ENCODE measurements at regions not wholly inside any gene's neighbourhood (a gene's known extent, or its start where the extent isn't known, plus 50 kb on each side); places are given as distances from the start of the nearest gene placed in this dataset.

DNA sequence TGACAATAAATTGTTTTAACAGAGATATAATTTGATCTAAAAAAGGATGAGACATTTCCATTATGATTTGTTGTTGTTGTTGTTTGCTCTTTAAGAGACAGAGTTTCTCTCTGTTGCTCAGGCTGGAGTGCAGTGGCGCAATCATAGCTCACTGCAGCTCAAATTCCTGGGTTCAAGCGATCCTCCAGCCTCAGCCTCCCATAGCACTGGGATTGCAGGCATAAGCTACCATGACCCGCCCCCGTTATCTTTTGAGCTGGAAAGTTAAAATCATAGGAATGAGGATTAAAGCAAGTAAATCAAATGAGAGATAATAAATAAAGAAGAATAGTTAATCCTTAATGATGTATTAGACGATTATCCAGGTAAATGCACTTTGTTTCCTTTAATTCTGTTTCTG lies 224.4 kb upstream of the SMIM31 start:
- no peak overlapping the region for H3K9ac ChIP-seq (ENCODE audit: low read length)
- TF ChIP-seq RAD21 (conservative IDR thresholded peaks at IDR 0.05) (no peak), TAF1 (IDR thresholded peaks at IDR 0.05; ENCODE audit: low read depth) (no peak), SMC3 (conservative IDR thresholded peaks at IDR 0.05; ENCODE audit: poor library complexity) (no peak), EZH2 (IDR thresholded peaks at IDR 0.05; ENCODE audit: borderline replicate concordance, insufficient read depth, low read length, poor library complexity, severe bottlenecking) (no peak), CTCF (IDR thresholded peaks at IDR 0.05; ENCODE audit: poor library complexity, severe bottlenecking) (no peak), MXI1 (conservative IDR thresholded peaks at IDR 0.05; ENCODE audit: poor library complexity, severe bottlenecking) (no peak), POLR2AphosphoS5 (IDR thresholded peaks at IDR 0.05) (no peak)
- TF ChIP-seq, protein P1, sequence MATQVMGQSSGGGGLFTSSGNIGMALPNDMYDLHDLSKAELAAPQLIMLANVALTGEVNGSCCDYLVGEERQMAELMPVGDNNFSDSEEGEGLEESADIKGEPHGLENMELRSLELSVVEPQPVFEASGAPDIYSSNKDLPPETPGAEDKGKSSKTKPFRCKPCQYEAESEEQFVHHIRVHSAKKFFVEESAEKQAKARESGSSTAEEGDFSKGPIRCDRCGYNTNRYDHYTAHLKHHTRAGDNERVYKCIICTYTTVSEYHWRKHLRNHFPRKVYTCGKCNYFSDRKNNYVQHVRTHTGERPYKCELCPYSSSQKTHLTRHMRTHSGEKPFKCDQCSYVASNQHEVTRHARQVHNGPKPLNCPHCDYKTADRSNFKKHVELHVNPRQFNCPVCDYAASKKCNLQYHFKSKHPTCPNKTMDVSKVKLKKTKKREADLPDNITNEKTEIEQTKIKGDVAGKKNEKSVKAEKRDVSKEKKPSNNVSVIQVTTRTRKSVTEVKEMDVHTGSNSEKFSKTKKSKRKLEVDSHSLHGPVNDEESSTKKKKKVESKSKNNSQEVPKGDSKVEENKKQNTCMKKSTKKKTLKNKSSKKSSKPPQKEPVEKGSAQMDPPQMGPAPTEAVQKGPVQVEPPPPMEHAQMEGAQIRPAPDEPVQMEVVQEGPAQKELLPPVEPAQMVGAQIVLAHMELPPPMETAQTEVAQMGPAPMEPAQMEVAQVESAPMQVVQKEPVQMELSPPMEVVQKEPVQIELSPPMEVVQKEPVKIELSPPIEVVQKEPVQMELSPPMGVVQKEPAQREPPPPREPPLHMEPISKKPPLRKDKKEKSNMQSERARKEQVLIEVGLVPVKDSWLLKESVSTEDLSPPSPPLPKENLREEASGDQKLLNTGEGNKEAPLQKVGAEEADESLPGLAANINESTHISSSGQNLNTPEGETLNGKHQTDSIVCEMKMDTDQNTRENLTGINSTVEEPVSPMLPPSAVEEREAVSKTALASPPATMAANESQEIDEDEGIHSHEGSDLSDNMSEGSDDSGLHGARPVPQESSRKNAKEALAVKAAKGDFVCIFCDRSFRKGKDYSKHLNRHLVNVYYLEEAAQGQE (IDR thresholded peaks at IDR 0.05; ENCODE audit: borderline replicate concordance), result no peak
- H3K4me2 ChIP-seq (ENCODE audit: low read length), result no peak overlapping the region
- H3K27me3 ChIP-seq (ENCODE audit: insufficient read depth, low read depth, low read length), result no peaks in the 10 kb centered on the region
- no peak overlapping the region for H3K4me3 ChIP-seq (ENCODE audit: low read length)
- no peaks in the 10 kb centered on the region for H3K36me3 ChIP-seq (ENCODE audit: insufficient read depth, low read length)
- H3K79me2 ChIP-seq (replicated peaks; ENCODE audit: insufficient read depth, low read length), result no peaks in the 10 kb centered on the region
- no peaks in the 10 kb centered on the region for H3K9me2 ChIP-seq (ENCODE audit: insufficient read depth, low read length)
- H4K20me1 ChIP-seq (ENCODE audit: insufficient read depth), result no peaks in the 10 kb centered on the region
- H3K27ac ChIP-seq (ENCODE audit: low read length), result no peak overlapping the region
- no peaks in the 10 kb centered on the region for H3K9me3 ChIP-seq (ENCODE audit: low read length)
- H2AFZ ChIP-seq (ENCODE audit: low read depth, low read length), result no peak overlapping the region
- no peaks in the 10 kb centered on the region for H3F3A ChIP-seq (ENCODE audit: insufficient read depth, low read length, poor library complexity, severe bottlenecking)

- Histone ChIP-seq H3K36me3 (ENCODE audit: insufficient read depth, low read length) (no peaks in the 10 kb centered on the region), H3K27ac (ENCODE audit: low read length) (no peak overlapping the region), H3K9ac (ENCODE audit: low read length) (no peak overlapping the region), H3K79me2 (replicated peaks; ENCODE audit: insufficient read depth, low read length) (no peaks in the 10 kb centered on the region), H4K20me1 (ENCODE audit: insufficient read depth) (no peaks in the 10 kb centered on the region), H3K27me3 (ENCODE audit: insufficient read depth, low read depth, low read length) (no peaks in the 10 kb centered on the region), H3K4me3 (ENCODE audit: low read length) (no peak overlapping the region), H3K9me2 (ENCODE audit: insufficient read depth, low read length) (no peaks in the 10 kb centered on the region), H2AFZ (ENCODE audit: low read depth, low read length) (no peak overlapping the region), H3K4me2 (ENCODE audit: low read length) (no peak overlapping the region), H3K9me3 (ENCODE audit: low read length) (no peaks in the 10 kb centered on the region), H3F3A (ENCODE audit: insufficient read depth, low read length, poor library complexity, severe bottlenecking) (no peaks in the 10 kb centered on the region)
- TF ChIP-seq, protein P1 (IDR thresholded peaks at IDR 0.05; ENCODE audit: borderline replicate concordance), result no peak
- TF ChIP-seq SMC3 (conservative IDR thresholded peaks at IDR 0.05; ENCODE audit: poor library complexity), result no peak
- no peak for TF ChIP-seq POLR2AphosphoS5 (IDR thresholded peaks at IDR 0.05)
- TF ChIP-seq EP300 (conservative IDR thresholded peaks at IDR 0.05; ENCODE audit: poor library complexity, severe bottlenecking), result no peak
Observed at GRCh38 chr4:164531336-164531735, 222.6 kb upstream of the SMIM31 start.
